Activated gamma-delta T cell (primary cell): ENCODE measurements at regions not wholly inside any gene's neighbourhood (a gene's known extent, or its start where the extent isn't known, plus 50 kb on each side); places are given as distances from the start of the nearest gene placed in this dataset.

ENCODE experiments used
- DNase-seq: peaks from one replicate; lab custom pipeline; 2025; lab: John Stamatoyannopoulos, UW

DNA sequence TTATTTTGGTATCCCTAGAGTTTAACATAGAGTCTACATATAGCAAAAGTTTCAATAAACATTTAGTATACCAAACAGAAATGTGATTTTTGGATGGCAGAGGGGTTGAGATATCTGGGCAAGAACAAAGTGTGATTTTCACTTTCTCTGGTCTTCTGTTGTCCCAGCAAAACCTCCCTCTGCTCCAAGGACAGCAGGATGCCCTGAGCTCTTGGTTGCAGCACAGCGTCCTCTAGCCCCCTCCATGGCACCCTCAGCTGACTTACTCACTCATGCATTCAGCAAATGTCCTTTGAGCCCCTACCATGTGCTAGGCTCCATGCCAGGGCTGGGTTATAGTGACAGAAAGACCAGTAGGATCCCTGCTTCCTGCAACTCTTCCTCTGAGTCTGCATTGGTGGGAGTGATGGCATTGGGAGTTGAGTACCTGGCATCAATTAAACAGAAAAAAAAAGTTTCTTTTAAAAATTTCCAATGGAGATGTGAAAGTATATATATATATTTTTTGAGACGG lies 104.8 kb upstream of the UBL3 start:
- DNase-seq: no peak

DNA sequence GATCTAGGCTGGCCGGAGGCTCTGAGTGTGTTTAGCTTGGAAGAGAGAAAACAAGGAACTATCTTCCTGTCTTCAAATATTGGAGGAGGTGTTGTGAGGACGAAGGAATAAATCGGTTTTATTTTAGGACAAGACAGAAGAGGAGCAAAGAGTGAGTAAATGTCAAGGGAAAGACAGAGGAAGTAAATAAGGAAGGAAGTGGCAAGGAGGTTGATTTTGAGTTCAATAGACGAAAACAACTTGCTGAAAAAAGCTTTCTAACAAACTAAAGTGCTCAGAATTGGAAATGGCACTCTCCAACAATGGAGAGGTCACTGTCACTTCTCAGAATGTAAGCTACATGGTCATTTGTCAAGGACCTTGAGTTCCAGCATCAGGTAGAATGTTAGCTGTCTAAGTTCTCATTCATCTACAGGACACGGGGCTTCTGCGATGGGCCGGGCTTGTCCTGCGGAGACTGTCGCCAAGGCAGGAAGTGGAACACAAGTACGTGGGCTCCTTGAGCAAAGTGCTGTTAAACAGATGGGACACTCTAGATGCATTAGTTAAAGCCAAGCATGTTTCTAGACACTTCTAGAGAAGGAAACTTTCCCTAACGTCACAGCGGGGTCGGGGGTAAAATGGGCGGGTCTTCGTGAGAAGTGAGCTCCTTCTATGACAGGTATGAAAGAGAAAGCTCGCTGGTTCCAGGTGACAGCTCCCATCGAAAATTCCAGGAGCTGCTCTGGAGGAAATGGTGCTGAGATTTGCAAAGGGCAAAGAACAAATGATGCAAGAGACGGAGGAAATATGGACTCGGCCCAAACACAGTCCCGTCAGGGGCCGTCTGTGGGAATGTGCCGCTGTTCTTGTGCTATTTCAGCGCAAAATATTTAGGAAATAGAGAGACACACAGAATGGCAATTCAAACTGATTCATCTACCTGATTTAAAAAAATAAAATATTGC lies 103.9 kb upstream of the UBL3 start:
- peak; percentile 13 for DNase-seq

DNA sequence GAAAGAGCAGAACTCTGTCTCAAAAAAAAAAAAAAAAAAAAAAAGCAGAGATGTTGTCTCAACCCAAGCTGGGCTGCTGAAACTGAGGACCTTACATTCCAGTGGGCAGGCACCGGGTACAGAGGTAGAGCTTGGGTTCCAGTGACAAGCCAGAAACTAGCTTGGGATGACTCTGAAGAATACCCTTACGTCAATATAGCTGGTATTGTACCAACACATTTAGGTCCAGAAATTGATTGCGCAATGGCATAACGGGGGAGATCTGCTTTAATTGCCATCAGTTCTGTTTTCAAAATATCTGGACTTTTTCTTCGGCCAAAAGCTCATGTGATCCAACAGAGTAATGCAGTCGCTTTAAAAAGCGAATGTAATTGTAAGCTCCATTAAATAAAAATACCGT lies 103.1 kb upstream of the UBL3 start:
- DNase-seq: no peak

DNA sequence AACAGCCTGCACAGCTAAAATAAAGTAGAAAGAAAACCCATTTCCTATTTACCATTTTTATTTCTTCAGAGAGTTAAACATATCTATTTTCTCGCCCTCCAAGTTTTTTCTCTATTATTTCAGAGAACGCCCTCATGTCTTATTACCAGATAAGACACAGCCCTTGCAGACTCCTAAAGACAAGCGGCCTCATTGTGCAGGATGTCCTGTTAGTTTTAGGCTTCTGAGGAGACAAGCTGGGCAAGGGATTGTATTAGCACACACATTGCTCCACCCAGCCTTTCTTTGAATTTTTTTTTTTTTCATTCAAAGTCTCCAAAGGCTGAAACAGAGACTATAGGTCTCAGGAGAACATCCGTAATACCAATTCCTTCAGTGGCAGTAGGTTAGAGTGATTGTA lies 101.8 kb upstream of the UBL3 start:
- no peak for DNase-seq

DNA sequence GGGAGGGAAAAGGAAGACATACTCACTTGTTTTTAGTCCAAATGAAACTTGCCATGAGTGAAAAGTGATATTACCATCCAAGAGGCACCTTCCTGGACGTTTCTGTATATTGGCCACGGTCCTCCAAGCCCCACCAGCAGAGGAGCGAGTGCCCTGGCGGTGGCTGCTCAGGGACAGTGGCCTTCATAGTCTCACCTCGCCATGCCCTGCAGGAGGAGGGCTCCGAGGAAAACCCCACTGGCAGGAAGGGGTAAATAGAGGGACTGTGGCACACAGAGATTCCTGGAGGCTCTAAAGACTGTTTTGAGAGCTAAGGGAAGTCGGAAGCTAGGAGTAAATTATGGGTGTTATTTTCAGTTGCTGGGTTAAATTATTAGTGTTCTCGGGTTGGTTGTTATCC lies 98.4 kb upstream of the UBL3 start:
- no peak for DNase-seq

DNA sequence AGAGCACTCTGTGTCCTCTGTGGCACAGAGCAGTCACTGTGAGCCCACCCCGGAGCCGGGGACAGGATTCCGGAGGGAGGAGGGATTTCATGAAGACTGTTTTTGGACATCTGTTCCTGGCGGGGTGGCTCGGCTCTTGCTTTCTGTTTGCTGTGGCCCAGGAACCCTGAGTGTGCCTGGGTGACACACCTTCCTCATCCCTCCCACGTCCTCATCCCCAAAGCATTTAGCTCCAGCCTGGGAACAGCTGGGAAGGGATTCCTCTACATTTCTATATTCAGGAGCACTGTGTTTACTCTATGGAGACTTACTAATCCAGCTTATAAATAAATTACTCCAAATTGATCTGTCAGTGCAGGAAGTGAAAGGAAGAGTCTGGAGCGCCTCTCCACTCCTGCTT lies 97.8 kb upstream of the UBL3 start:
- no peak for DNase-seq

DNA sequence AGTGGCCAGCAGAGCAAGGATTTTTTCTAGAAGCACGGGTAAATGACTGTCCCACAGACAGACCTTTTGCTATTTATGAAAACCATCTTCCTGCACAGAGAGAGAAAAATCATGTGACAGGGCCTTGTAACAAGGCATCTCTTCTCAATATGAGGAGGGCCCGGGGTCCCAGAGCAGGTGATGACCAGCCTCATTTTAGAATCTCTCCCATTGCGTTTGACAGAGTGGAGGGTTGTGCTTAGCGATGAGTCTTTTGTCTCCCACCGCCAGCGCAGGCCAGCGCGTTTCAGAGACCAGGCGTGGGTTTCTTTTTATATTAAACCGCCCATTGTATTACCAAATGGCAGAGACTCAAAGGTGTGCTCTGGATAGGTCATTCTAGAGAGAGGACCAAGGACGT lies 97.4 kb upstream of the UBL3 start:
- DNase-seq: no peak

DNA sequence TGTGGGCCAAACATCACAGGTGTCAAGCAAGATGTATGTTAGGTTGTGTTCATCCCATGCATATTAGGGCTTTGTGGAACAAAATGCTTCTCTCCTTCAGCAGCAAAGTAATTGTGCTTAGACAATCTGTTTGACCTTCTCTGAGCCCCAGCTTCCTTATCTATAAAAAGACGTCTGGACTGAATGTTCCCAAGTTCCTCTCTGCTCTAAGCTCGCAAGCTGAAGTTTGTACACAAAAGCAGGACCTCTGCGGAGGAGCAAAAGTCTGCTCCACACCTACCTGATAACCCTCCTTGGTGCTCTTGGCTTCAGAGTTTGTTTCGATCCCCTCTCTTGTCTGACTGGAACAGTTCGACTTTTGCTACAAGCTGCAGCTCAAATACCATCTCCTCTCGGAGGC lies 95.7 kb upstream of the UBL3 start:
- DNase-seq: no peak

DNA sequence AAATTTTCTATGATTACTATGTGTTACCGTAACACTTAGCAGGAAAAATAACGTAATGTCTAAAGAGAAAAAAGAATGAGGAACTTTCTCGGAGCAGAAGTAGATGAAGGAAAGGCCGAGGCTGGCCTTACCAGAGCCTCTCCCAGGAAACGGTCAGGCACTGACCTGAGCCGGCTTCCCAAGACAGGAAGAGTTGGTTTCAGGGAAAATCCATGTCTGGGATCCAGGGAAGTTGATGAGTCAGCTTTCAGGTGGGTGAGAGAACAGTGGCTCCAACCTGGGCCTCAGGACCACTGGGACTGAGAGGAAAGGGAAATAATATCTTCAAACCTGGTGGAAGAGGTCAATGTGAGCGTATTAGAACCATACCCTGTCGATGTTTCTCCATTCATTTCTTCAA lies 93.3 kb upstream of the UBL3 start:
- DNase-seq: no peak

DNA sequence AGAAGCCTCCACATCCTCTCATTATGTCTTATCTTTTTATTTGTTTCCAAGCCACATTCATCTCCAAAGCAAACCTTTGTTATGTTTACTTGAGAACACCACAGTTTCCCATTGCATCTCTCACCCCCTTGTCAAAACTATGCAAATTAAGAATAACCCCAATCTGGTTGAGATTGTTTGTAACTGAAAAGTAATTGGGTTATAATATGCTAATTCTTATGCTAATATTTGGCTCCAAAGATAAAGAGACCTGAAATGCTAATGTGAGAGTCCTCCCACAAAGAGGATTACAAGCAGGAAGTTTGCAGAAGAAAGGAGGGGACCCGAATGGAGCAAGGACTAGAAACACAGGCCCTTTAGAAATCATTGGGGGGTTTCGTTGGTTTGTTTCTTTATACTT lies 92.9 kb upstream of the UBL3 start:
- no peak for DNase-seq

DNA sequence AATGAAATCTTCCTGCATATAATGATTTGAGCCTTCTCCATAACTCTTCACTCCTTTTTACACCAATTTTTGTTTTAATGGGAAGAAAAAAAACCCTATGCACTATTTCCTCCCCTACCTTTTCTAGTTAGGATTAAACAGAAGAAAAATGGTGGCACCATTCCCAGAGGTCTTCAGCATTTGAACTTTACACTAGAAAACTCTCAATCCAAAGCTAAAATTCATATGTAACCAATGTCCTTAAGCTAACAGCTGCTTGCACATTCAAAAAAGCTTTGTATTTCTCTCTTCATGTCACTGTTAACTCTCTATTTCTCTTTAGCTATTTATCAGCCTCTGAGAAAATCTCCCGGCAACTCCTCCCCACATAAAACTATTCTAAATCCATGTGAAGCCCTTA lies 90.3 kb upstream of the UBL3 start:
- no peak for DNase-seq

DNA sequence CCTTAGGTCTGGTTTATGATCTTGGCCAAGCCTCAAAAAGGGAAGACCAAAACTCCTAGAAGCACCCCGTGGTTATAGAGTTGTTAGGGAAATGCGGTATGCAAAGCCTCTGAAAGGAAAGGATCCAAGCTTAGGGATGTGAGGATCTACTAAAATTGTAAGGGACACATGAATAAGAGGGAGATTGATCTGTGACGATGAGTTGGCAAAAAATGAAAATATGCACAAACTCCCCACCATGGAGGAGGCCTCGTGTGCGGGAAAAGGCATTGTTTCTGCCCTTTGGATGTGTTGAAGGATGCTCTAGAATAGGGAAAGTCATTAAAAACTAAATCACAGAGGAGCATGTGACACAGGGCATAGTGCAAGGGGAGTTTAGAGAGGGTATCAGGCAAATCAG lies 88.7 kb upstream of the UBL3 start:
- DNase-seq: no peak

DNA sequence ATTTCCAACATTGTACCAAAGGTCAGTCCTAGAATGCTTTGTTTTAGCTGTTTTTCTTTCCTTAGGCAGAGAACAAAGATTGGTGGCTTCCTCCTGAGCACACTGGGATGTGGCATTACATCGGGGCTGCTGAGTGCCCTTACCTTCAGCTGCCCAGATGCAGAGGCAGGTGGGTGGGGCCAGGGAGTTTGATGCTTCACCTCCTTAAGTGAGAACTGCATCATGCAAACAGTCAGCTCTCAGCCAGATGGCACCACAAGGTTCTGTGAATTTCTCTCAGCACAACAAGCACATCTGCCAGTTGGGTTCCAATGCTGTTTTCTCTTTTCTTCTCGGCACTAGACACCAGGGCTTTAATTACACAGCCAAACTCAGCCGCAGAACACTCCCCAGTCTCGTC lies 87.4 kb upstream of the UBL3 start:
- DNase-seq: no peak

DNA sequence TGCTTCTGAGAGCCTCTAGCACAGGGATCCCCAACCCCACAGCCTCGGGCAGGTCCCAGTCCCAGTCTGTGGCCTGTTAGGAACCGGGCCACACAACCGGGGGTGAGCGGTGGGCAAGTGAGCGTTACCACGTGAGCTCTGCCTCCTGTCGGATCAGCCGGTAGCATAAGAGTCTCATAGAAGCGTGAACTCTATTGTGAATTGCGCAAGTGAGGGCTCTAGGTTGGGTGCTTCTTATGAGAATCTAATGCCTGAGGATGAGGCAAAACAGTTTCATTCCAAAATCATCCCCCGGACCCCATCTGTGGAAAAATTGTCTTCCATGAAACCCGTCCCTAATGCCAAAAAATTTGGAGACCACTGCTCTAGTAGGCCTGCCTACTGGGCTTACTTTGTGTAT lies 87.0 kb upstream of the UBL3 start:
- DNase-seq: no peak

DNA sequence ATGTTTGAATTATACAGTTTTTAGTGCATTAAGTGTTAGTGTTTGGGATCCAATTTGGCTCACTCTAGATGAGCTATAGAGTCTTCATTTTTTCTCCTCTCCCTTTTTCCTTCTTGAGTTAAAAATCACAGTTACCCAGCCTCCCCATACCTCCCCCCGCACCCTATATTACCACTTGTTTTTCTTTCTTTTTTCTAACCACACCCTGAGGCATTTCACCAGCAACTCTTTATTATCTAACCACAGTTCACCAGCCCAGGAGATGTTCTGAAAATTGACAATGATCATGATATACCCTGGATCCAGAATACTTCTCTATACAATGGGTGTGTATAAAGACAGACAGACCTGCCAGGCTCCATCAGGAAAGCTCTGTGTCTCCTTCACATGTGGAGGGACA lies 86.5 kb upstream of the UBL3 start:
- no peak for DNase-seq

DNA sequence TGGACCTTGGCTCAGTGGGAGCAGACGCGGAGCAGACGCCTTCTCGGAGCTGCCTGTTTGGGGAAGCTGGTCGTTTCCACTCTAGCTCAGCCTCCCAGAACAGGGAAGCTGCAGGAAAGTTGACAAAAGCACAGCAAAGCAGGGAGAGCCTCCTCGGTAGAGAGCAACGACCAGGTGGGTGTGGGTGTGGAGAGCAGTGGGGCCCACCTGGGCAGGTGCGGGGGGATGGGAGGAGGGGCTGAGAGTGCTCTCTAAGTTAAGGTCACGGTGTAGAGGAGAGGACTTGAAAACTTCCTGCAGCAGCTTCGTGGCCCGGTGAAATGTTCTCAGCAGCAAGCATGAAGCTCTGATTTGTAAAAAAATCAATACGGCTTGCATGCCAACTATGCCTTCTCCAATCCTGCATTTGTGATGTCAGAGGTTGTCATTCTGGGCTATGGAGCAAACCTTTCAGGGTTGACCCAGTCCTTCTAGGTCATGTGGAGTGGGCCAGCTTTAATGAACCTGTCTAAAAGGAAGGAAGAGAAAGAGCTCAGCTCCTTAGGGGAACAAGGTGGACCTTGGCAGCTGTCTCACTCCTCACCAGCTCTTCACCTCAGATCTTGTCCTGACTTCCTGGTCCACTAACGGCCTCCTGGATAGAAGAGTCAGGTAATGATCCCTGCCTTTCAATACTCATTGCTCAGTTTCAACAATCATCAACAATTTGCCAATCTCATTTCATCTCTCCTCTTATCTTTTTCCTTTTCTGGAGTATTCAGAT lies 85.8 kb upstream of the UBL3 start:
- DNase-seq: no peak

DNA sequence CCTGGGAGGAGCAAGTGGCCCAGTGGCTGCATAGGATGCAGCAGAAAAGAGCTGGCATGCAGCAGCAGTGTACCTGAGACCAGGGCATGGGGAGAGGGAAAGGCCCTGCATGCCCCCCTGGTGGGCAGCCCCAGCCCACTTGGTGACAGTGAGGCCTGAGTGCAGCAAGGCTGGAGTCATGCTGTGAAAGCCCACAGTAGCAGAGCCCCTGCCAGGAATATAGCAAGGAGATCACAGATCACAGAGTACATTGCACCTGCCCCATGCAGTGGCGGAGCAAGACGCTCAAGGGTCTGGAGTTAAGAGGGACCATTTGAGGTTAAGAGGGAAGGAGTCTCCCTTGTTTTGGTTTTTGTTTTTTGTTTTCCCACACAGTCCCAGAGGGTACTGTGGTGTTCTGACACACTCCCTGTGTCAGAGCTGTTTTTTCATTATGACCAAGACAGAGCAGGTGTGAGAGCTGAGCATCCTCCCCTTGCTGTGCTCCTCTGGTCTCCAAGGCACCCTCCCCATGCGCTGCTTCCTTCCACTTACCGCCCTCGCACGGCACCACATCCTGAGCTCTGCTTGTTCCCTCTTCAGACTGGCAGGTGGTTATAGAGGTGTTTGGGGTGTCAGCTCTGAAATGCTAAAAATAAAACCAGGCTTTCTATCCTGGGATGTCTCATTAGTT lies 85.0 kb upstream of the UBL3 start:
- peak; percentile 48 for DNase-seq

DNA sequence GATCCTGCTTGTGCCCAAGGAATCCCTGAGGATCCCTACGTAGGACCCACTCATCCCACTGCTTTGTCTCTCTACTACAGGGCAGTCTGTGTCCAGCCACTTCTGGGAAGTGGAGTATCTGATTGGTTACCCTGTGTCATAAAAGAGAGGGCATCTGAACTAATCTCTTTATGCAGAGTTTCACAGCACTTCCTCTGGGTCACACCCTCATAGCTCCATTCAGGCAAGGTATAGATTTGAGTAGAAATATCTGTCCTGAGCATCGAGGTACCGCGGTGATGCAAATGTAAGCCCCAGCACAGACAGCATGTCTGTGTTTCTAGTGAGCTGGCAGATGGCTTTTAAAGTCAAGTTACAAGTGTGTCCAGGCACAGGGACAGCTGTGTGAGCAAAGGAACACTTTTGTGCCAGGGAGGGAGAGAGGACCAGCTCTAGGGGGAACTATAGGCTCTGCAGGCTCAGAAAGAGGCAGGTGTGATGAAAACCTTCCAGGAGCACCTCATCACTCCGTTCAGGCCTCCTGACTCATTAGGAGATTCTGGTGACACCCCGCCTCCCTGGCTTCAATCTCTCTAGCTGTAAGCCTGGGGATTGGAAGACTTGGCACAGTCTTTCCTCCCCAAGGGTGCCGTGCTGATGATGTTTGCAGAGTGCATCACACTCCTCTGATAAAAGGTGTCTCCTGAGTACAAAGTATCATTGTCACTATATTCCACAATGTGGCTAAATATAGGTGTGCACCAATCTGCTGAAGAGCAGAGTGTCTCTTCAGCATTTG lies 84.3 kb upstream of the UBL3 start:
- no peak for DNase-seq

DNA sequence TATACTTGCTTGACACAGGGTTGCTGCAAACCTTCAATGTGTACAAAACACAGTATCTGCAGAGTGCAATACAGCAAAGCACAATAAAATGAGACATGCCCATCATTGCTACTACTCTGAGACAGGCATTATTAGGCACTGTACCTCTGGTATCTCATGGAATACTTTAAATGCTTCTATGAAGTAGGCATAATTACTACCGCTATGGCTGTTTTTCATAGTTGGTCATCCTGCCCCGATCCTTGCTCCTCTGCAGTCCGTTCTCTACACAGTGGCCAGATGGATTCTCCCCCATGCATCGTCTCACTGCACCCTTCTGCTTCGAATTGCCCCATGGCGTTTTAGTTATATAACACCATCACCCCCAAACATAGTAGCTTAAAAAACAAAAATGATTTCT lies 83.0 kb upstream of the UBL3 start:
- no peak for DNase-seq

DNA sequence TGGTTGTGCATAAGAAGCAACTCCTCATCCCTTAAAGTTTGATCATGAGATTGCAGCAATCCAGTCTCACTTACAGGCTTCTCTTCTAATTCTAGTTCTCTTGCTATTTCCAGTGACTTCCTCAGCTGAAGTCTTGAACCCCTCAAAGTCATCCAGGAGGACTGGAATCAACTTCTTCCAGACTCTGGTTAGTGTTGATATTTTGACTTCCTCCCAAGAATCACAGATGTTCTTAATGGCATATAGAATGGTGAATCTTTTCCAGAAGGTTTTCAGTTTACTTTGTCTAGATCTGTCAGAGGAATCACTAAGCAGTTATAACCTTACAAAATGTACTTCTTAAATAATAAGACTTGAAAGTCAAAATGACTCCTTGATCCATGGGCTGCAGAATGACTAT lies 81.3 kb upstream of the UBL3 start:
- no peak for DNase-seq

DNA sequence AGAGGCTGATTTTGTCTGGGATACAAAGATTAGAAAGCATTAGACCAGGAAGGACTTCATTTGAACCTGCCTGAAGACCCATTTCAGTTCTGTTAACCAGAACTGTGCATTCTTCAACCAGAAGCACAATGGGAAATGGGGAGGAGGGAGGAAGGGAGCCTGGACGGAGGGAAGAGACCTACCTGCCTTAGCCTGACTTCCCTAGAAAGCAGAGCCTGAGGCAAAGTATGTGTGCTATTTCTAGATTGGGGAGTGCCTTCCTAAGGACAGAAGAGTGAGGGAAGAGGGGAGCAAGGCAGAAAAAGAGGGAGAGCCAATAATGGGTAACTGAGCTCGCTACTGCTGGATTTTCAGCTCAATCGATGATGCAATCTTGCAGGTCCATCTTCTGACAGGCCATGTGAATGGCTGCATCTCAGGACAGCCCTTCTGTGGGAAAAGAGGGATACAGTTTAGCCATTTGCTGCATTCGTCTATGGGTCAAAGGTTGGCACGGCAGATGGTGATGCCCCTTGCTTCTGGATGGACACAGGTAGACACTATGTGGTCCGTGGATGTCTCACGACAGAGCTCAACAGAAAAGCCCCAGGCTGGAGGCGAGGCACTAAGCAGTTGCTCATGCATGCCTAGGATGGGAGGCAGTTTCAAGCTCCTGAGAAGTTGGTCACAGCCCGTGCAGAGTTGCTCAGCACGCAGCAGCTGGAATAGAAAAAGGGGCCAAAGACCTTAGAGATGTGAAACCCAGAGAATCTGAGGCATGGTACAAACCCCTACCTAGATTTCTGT lies 78.8 kb upstream of the UBL3 start:
- no peak for DNase-seq
